Putamen (tissue), 1 donor: ENCODE measurements at regions not wholly inside any gene's neighbourhood (a gene's known extent, or its start where the extent isn't known, plus 50 kb on each side); places are given as distances from the start of the nearest gene placed in this dataset.

Source experiments
- DNase-seq: peaks from one replicate; pipeline ENCODE4 v3.0.0-alpha.2; 2016; ENCODE audit warnings: low spot score

- DNase-seq, result no peak
These were observed 233.1 kb upstream of the KLF6 start for GRCh38 chr10:4018054-4018511.

DNA sequence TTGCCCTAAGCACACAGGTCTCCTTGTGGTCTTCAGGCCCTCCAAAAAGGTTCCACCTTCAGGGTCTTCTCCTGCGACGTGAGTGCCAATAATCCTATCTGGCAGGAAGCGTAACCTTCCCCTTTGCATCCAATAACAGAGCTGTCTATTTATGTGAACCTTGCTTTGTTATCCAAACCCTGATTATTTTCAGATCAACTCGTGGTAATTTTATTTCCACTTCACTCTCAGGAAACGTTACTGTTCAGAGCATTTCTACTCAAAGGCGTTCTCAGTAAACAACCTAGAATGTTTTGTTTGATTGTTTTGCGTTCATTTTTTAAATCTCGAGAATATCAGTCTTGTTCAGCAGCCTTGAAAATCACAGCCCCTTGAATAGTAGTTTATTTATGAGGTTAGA is 232.3 kb upstream of the KLF6 start:
- DNase-seq, result no peak

GRCh38 chr10:4016214-4016740 is 231.3 kb upstream of the KLF6 start:
- no peak for DNase-seq

DNA sequence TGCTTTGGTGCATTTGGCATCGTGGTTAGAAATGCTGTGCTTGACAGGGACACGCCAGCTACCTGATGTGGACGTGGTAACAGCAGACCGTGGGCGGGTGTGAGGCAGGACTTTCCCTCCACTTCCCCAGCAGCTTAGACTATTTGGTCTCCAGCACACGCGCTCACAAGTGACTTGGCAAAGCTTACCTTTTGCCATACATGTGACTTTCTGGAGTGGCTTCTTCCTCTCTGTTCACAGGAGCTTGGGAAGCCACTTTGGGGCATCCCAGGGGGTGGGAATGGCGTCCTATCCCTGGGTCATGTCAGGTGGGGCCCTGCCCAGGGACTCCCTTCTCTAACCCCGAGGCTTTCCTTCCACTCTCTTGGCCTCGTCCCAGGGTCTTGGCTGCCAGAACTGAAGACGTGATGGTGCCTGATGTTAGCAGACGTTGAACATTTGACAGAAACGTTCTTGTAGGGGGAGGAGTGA is 228.7 kb upstream of the KLF6 start:
- DNase-seq, result no peak

- DNase-seq, result no peak
These were observed 227.8 kb upstream of the KLF6 start for GRCh38 chr10:4012848-4013247.

GRCh38 chr10:4011136-4011812 is 226.3 kb upstream of the KLF6 start:
- DNase-seq, result no peak

GRCh38 chr10:4008676-4009382 is 223.8 kb upstream of the KLF6 start:
- no peak for DNase-seq

GRCh38 chr10:4007771-4008170 is 222.8 kb upstream of the KLF6 start:
- DNase-seq, result no peak

DNA sequence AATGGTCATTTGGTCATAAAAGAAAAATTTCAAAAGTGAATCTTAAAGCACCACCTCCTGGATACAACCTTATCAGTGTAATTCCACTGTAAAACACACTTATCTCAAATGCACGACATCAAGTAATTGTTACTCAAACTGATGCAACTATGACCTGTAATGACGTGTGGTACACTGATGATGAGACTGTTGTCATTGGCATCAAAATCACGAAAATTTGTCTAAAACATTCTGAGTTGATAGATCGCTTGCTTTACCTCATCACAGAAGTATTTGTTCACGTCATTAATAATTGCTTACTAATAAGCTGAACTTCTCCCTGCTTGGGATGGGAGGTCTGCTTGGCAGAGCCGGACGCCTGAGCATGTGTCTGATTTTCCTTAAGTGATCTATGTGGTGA is 221.8 kb upstream of the KLF6 start:
- no peak for DNase-seq

DNA sequence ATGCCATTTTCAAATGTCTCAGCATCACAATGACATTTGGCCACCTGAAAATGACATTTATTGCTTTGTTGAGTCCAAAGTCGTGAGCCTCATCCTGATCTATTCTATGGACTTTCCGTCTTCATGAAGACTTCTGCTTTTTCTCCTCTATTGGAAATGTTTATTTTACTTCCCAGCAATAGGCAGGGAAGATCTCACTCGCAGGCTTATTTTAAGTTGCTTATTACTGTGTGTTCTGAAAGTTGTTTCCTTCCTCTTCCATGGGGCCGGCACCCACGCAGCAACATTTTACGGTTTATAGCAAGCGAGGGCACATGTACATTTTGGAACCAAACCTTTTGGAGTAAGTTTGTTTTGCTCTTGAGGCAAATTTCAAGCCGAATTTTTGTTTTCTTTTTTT is 221.0 kb upstream of the KLF6 start:
- peak; percentile 36 for DNase-seq

GRCh38 chr10:4004990-4005389 is 220.0 kb upstream of the KLF6 start:
- no peak for DNase-seq

DNA sequence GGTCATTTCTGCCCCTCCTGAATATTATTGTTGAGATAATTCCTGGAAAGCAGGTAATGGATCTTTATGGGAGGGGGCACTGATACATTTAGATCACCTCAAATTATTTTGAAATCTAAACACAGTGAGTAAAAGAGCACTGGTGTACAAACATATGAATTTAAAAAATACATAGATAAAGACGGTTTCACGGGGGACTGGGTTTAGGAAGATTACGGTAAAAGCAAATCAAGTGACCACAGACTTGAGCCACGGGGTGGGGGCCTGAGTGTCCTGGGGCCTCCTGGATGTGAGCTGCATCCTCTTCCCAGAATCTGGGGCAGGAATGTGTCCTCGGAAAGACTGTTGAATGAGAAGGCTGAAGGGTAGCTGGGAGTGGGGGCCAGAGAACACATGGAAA is 219.1 kb upstream of the KLF6 start:
- no peak for DNase-seq

- no peak for DNase-seq
These were observed 218.5 kb upstream of the KLF6 start for GRCh38 chr10:4003348-4003973.

DNA sequence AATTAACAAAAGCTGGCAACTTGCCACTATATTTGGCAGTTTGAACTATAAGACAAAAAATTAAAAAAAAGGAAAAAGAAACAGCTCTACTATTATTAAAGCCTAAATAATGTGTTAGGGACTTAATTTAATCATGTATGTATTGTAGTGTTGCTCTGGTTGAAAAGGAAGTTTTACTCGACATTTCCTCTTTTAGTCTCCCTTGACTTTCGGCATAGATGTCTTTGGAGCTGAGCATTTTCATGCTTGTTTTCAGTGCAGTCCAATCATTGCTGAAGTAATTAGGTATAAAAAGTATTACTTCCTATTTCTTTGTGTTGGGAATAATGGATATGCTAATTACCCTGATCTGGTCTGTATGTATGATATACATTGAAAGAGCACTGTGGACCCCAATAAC is 216.8 kb upstream of the KLF6 start:
- DNase-seq, result no peak

DNA sequence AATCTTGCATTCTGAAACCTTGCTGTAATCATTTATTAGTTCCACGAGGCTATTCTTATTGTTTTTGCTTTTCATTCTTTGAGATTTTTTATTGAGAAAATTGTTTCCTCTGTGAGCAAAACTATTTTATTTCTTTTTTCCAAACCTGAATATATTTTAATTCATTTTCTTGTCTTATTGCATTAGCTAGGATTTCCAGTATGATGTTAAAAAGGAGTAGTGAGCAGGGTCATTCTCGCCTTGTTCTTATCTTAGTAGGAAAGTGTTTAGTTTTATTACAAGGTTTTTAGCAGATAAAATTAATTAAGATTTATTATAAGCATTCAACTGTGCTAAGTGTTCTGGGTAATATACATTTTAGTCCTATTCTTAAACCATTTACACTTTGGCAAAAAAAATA is 214.6 kb upstream of the KLF6 start:
- DNase-seq, result no peak

GRCh38 chr10:3996697-3997096 is 211.7 kb upstream of the KLF6 start:
- DNase-seq, result no peak

DNA sequence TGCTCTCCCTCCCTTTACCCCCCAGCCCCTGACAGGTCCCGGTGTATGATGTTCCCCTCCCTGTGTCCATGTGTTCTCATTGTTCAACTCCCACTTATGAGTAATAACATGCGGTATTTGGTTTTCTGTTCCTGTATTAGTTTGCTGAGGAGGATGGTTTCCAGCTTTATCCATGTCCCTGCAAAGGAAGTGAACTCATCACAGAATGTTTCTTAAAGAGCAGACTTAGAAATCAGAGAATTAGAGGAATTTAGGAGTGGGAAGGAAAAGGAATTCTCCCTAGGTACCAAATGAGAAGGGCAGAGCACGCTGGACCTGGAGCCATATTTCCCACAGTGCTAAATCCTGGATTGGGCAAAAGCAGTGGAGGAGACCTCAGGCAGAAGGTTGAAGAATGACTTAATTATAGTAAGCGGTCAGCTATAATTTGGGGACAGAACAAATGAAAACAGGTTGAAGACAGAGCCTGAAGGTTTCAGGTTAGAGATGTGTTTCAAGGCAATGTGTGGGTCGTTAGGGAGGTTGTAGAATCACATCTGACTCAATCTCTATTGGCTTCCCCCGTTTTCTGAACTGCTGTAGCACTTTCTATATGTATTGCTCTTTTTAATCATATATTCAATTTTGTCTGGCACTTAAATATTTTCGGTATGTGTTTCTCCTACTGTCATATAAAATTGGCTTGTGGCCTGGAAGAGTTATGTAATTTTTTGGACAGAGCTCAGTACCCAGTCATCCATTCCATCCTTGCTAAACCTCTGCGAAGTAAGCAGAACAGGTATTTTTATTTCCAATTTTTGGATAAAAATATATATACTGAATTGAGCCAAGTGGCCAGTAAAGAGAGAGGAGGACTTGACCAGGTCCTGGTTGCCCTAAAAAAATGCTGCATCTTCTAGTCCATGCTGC is 210.5 kb upstream of the KLF6 start:
- no peak for DNase-seq

DNA sequence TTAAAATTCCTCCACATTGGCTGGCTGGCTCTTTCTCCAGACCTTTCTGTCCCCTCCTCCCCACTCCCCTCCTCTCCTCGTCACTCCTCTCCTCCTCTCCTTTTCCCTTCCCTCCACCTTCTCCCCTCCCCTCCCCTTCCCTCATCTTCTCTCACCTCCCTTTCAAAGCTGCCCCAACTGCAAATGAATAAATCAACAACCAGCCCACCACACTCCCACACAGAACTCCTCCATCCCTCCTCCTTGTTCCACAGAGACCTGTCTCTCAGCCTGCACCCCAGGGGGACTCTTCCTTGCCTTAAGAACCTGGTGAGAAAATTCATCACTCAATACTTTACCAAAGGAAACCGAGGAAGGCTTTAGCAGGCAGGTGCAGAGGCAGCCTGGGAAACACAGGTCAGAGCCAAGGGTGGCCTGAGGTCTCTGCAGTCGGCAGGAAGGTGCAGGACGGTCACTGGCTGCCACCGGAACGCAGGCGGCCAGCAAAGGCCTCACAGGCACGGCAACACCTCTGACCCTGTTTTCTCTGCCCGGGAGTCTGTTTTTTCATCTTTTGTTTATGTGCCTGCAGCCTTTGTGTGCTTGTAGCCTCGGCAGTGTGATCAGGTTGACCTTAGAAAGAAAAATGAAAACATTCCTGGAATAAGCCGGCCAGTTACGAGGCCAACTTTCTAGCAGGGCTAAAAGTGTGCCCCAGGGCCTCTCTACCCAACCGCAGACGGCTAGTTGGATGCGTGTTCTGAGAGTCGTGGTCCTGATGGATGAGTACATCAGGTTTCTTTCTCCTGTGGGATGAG is 207.6 kb upstream of the KLF6 start:
- no peak for DNase-seq

DNA sequence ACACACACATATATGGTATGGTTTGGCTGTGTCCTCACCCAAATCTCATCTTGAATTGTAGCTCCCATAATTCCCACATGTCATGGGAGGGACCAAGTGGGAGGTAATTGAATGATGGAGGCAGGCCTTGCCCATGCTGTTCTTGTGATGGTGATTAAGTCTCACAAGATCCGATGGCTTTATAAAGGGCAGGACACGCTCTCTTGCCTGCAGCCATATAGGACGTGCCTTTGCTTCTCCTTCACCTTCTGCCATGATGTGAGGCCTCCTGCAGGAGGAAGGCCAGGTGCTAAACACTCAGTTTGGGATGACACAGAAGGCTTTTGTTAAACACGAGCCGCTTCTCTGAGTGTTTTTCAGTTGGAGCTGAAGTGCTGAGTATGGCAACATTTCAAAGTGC is 205.3 kb upstream of the KLF6 start:
- no peak for DNase-seq

DNA sequence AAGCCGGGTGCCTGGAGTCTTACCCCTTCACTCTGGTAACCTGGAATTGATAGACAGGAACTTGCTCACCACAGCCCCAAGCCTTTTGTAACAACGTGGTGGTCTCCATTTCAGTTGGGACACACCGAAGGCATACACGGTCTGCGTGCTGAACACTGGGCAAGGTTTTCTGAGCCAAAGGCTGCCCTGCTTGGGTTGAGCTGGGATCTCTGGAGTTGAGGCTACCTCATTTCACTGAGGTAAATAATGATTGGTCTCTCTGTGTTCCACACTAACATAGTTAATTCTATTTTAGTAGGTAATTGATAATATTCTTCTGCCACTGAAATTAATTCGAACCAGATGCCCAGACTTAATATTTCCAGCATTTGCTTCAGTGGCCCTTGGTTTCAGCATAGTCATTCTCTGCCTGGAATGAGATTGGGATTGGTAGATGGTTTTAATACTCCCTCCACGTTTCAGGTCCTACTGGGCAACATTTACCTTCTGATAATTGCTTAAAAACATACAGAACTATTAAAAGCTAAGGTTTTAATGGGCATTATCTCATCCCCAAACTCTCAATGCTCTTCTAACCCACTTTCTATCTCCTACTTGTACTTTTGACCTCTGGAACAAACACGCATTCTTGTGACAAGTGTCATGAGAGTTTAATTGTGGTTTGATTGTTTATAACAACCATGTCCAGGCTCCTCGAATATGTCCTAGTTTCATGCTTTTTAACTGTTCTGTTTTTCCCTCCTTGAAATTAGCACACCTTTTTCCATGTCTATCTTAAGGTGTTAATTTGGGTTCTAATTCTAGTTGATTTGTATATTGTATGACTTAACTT is 202.3 kb upstream of the KLF6 start:
- DNase-seq, result no peak
